ENCODE measurements at regions not wholly inside any gene's neighbourhood (a gene's known extent, or its start where the extent isn't known, plus 50 kb on each side); places are given as distances from the start of the nearest gene placed in this dataset.
A peak's percentile ranks its signal among the peaks of the same experiment; 100 is the strongest.

GRCh38 chr16:6897876-6898485 lies 434.7 kb upstream of the RBFOX1 start:
- in situ Hi-C loops (cut with HindIII; ENCODE audit: low sequenced_read_pairs), result no loop called here
- peak; percentile 58 for DNase-seq (ENCODE audit: low spot score)

DNA sequence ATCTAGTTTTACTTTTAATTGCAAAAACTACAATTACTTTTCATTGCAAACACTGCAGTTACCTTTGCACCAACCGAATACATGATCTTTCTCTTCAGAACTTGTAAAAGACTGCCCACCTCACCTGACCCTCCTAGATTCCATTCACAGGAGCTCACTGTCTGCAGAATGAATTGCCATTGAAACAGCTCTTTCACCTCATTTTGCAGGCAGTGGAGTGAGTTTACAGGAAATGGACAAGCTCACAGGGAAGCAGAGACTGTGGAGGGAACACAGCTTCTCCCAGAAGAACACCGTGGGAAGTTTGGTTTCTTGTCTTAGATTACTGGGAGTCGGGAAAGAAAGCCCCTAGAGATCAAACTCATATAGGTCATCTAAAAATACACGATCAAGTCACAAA lies 439.7 kb upstream of the RBFOX1 start:
- in situ Hi-C loops (cut with HindIII; ENCODE audit: low sequenced_read_pairs), result no loop called here
- no peak for DNase-seq (ENCODE audit: low spot score)

DNA sequence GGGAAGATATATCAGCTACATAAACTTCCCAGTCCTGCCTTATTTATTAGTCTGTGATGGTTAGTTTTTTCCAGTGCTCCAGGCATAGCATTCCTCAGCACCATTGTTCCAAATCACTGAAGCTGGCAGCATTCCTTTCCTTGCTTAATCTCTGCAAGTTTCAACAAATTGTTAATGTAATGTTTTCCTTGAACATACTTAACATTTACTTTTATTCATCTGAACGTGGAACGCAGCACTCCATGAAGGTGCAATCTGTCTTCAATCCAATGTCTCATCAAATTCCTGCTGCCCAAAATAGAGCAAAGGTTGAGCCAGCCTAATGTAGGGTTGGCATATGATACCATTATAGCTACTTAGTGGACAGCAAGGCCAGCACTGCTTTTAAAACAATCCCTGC lies 441.1 kb upstream of the RBFOX1 start:
- in situ Hi-C loops (cut with HindIII; ENCODE audit: low sequenced_read_pairs), result no loop called here
- peak; percentile 46 for DNase-seq (ENCODE audit: low spot score)

GRCh38 chr16:6888531-6888930 lies 444.1 kb upstream of the RBFOX1 start:
- DNase-seq (ENCODE audit: low spot score), result no peak
- in situ Hi-C loops (cut with HindIII; ENCODE audit: low sequenced_read_pairs), result no loop called here

- peak; percentile 85 for DNase-seq (ENCODE audit: low spot score)
- in situ Hi-C loops (cut with HindIII; ENCODE audit: low sequenced_read_pairs), result no loop called here
Measured at GRCh38 chr16:6884002-6884401, 448.6 kb upstream of the RBFOX1 start.

DNA sequence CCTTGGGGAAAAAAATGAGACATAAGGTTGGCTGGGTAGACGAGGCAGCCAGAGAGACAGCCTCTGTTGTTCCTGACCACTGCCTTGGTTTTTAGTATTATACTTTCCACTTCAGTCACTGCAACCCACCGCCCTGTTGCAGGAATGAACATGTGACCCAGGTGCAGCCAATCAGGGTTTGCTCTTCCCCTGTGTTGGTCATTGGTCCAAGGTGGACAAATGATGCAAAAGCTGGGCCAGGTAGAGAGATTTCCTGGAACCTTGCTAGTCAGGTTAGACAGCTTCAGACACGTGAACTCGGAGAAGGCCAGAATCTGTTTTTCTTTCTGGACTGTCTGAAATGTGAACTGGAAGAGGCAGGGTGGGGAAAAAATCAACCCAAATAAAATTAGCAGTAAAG lies 452.4 kb upstream of the RBFOX1 start:
- no peak for DNase-seq (ENCODE audit: low spot score)
- in situ Hi-C loops (cut with HindIII; ENCODE audit: low sequenced_read_pairs), result no loop called here

DNA sequence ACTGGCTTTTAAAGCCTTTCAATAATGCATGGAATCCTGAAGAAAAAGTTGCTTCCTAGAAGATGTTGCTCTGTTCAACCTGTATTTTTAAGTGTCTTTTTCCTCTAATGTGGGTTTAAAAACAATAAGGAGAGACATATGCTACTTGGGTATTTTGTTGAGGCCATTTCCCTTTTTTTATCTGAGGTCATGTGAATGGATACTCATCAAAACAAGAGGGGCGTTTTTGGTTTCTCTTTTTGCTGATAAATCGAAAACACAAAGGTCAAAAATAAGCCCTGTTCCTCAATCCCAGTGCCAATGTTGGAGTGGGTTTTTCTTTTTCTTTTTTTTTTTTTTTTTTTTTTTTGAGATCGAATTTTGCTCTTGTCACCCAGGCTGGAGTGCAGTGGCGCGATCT lies 468.0 kb upstream of the RBFOX1 start:
- DNase-seq (ENCODE audit: low spot score), result no peak
- in situ Hi-C loops (cut with HindIII; ENCODE audit: low sequenced_read_pairs), result no loop called here

GRCh38 chr16:6864244-6864643 lies 468.4 kb upstream of the RBFOX1 start:
- in situ Hi-C loops (cut with HindIII; ENCODE audit: low sequenced_read_pairs), result no loop called here
- DNase-seq (ENCODE audit: low spot score), result no peak

DNA sequence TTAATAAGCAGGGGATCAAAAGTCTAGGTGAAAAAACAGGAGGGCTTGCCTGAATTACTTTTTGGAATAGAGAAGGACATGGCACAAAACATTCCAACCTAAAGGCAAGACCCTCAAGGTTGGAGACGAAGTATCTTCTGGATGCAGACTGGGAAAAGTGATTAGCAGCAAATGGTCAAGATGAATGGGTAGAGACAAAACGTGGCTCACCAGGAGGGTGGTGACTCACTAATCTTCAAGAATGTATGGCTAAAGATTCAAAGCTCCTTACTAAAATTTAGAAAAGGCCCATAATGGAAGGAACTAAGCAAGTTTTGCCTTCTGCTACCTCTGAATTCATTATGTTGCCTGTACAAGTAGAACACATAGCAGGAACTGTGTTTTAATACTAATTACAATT lies 469.5 kb upstream of the RBFOX1 start:
- no peak for DNase-seq (ENCODE audit: low spot score)
- in situ Hi-C loops (cut with HindIII; ENCODE audit: low sequenced_read_pairs), result no loop called here

DNA sequence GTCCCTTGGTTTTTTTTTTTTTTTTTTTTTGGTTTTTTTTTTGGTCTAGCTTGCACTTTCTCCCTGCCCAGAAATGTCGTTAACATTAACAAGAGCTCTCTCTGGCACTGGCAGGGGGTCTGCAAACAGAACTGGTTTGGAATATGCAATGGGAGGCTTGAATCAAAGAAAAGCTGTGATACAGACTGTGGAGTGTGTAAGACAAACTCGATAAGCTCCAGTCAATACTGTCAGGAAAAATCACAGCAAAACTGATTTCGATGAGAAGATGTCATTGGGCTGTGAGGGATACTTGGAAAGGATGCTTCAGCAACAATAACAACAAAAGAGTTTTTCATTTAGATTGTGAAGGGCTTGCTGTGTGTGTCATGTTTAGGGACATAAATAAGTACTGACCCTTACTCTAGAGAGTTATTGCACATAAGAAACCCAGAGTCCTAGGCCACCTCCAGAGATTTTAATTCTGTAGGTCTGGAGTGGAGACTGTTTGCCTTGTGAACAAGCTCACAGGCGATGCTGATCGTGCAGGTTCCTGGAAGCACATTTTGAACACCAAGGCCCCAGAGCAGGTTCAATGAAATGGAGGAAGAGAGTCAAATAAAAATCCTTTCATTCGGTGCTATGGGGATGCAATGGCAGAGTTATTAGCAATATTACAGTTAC lies 470.7 kb upstream of the RBFOX1 start:
- DNase-seq (ENCODE audit: low spot score), result peak; percentile 65
- in situ Hi-C loops (cut with HindIII; ENCODE audit: low sequenced_read_pairs), result no loop called here

- DNase-seq (ENCODE audit: low spot score), result no peak
- in situ Hi-C loops (cut with HindIII; ENCODE audit: low sequenced_read_pairs), result no loop called here
Measured at GRCh38 chr16:6861135-6861814, 471.4 kb upstream of the RBFOX1 start.

GRCh38 chr16:6857575-6857974 lies 475.1 kb upstream of the RBFOX1 start:
- DNase-seq (ENCODE audit: low spot score), result peak; percentile 72

GRCh38 chr16:6856578-6856977 lies 476.1 kb upstream of the RBFOX1 start:
- in situ Hi-C loops (cut with HindIII; ENCODE audit: low sequenced_read_pairs), result no loop called here
- no peak for DNase-seq (ENCODE audit: low spot score)

More at GRCh38 chr16:6857575-6857974, 475.1 kb upstream of the RBFOX1 start:
- in situ Hi-C loops (cut with HindIII; ENCODE audit: low sequenced_read_pairs), result no loop called here

- in situ Hi-C loops (cut with HindIII; ENCODE audit: low sequenced_read_pairs), result no loop called here
- no peak for DNase-seq (ENCODE audit: low spot score)
Measured at GRCh38 chr16:6853565-6853964, 479.1 kb upstream of the RBFOX1 start.

DNA sequence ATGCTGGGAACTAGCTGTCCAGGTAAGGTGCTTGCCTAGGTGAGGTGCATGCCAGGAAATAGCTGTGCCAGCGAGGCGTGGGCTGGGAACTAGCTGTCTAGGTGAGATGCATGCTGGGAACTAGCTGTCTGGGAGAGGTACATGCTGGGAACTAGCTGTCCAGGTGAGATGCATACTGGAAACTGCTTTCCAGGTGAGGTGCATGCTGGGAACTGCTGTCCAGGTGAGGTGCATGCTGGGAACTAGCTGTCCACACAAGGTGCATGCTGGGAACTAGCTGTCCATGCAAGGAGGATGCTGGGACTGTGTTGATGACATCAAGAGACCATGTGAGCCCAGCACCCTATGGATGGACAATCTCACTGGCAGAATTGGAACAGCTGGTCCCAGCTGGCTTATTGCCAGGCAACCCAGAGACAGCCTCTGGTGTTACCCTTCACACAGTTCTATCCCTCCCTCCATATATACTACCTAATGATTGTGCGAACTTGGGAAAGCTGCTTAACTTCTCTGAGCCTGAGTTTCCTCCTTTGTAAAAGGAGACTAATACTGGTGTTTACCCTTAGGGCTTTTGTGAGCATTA lies 479.9 kb upstream of the RBFOX1 start:
- no peak for DNase-seq (ENCODE audit: low spot score)
- in situ Hi-C loops (cut with HindIII; ENCODE audit: low sequenced_read_pairs), result no loop called here

GRCh38 chr16:6846452-6846851 lies 486.2 kb upstream of the RBFOX1 start:
- DNase-seq (ENCODE audit: low spot score), result no peak
- in situ Hi-C loops (cut with HindIII; ENCODE audit: low sequenced_read_pairs), result no loop called here

DNA sequence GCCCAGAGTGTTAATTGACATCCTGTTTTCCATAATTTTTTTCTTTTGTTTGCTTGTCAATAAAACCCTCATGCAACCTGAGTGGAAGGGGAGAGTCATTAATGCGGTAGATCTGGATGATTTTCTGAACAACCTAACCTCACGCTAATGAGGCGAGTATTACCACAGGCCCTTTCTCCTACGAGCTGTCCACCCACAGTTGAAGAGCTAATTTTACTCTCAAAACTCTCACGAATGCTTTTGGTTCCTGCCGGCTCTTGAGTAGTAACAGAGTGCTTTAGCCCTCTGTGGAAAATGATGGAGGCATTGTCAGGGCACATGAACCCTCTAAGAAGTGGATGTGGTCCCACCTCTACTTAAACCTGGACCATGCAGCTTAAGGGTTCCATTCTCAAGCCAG lies 491.3 kb upstream of the RBFOX1 start:
- in situ Hi-C loops (cut with HindIII; ENCODE audit: low sequenced_read_pairs), result no loop called here
- no peak for DNase-seq (ENCODE audit: low spot score)

DNA sequence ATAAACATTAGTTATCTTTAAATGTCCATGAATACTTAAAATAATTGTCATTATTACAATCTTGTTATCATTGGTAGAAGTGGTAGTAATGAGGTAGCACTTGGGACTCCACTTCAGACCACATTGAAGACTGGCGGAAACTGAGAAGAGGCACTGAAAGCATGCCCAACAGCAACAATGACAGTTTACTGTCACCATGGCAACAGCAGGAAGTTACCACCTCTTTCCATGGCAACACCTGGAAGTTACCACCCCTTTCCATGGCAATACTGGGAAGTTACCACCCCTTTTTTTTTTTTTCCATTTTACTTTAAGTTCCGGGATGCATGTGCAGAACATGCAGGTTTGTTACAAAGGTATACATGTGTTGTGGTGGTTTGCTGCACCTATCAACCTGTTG lies 494.9 kb upstream of the RBFOX1 start:
- in situ Hi-C loops (cut with HindIII; ENCODE audit: low sequenced_read_pairs), result no loop called here
- no peak for DNase-seq (ENCODE audit: low spot score)

DNA sequence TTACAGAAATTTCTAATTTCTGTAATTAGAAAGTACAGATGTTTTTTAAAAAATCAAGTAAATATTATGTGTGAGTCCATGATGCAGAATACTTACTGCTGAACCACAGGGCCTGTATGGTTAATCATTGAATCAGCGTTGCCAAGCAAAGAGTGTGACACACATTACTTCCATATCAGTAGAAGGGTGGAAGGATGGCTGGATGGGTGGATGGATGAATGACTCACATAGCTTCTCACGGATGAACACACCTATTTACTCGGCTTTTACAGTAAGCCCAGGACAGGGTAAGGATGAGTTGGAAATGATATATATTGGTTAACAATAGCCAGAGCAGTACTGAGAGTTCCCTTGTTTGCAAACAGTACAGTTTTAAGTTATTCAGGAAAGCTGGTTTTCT lies 495.9 kb upstream of the RBFOX1 start:
- no peak for DNase-seq (ENCODE audit: low spot score)
- in situ Hi-C loops (cut with HindIII; ENCODE audit: low sequenced_read_pairs), result no loop called here

GRCh38 chr16:6835941-6836340 lies 496.7 kb upstream of the RBFOX1 start:
- DNase-seq (ENCODE audit: low spot score), result no peak
- in situ Hi-C loops (cut with HindIII; ENCODE audit: low sequenced_read_pairs), result no loop called here

Data from G401 (cell line).